ENCODE measurements at regions not wholly inside any gene's neighbourhood (a gene's known extent, or its start where the extent isn't known, plus 50 kb on each side); places are given as distances from the start of the nearest gene placed in this dataset.

- Histone ChIP-seq H3K4me1 (ENCODE audit: insufficient read depth, low read length, poor library complexity, severe bottlenecking) (no peaks in the 10 kb centered on the region), H3K4me3 (ENCODE audit: low read depth, low read length, poor library complexity, severe bottlenecking) (no peak overlapping the region), H3K36me3 (ENCODE audit: insufficient read depth, low read length, poor library complexity, severe bottlenecking) (no peaks in the 10 kb centered on the region), H3K27ac (ENCODE audit: low read depth, low read length, poor library complexity, severe bottlenecking) (no peak overlapping the region), H3K27me3 (replicated peaks; ENCODE audit: insufficient read depth, low read depth, low read length, poor library complexity) (no peaks in the 10 kb centered on the region), H3K9me3 (ENCODE audit: low read depth, low read length, poor library complexity, severe bottlenecking) (no peaks in the 10 kb centered on the region)
- CTCF ChIA-PET, result no interaction called here
- TF ChIP-seq EZH2 (IDR thresholded peaks at IDR 0.05; ENCODE audit: borderline replicate concordance, low read depth, low read length, poor library complexity, severe bottlenecking) (no peak), CTCF (conservative IDR thresholded peaks at IDR 0.05; ENCODE audit: low read depth, low read length) (no peak)
- intact Hi-C loops (cut with micrococcal nuclease; ENCODE audit: unreplicated experiment), result no loop called here
- POLR2A ChIA-PET (ENCODE audit: low non-redundant PET), result no interaction called here
- BruUV-seq (replicated peaks), result no TSS peak
- no peak for DNase-seq (ENCODE audit: low spot score)
These were observed 411.0 kb downstream of the TMEM182 start for GRCh38 chr2:103172821-103173220.

- intact Hi-C loops (cut with micrococcal nuclease; ENCODE audit: unreplicated experiment), result no loop called here
These were observed 412.9 kb downstream of the TMEM182 start for GRCh38 chr2:103174711-103175110.

GRCh38 chr2:103176294-103176915, 414.6 kb downstream of the TMEM182 start:
- Histone ChIP-seq H3K27me3 (replicated peaks; ENCODE audit: insufficient read depth, low read depth, low read length, poor library complexity) (no peaks in the 10 kb centered on the region), H3K4me1 (ENCODE audit: insufficient read depth, low read length, poor library complexity, severe bottlenecking) (no peaks in the 10 kb centered on the region), H3K36me3 (ENCODE audit: insufficient read depth, low read length, poor library complexity, severe bottlenecking) (no peaks in the 10 kb centered on the region), H3K4me3 (ENCODE audit: low read depth, low read length, poor library complexity, severe bottlenecking) (no peak overlapping the region), H3K27ac (ENCODE audit: low read depth, low read length, poor library complexity, severe bottlenecking) (no peak overlapping the region), H3K9me3 (ENCODE audit: low read depth, low read length, poor library complexity, severe bottlenecking) (no peaks in the 10 kb centered on the region)
- BruUV-seq (replicated peaks), result no TSS peak
- POLR2A ChIA-PET (ENCODE audit: low non-redundant PET), result no interaction called here
- no peak for DNase-seq (ENCODE audit: low spot score)
- intact Hi-C loops (cut with micrococcal nuclease; ENCODE audit: unreplicated experiment), result no loop called here
- CTCF ChIA-PET, result no interaction called here
- TF ChIP-seq EZH2 (IDR thresholded peaks at IDR 0.05; ENCODE audit: borderline replicate concordance, low read depth, low read length, poor library complexity, severe bottlenecking) (no peak), CTCF (conservative IDR thresholded peaks at IDR 0.05; ENCODE audit: low read depth, low read length) (no peak)

More at GRCh38 chr2:103174711-103175110, 412.9 kb downstream of the TMEM182 start:
- BruUV-seq (replicated peaks), result no TSS peak
- Histone ChIP-seq H3K27ac (ENCODE audit: low read depth, low read length, poor library complexity, severe bottlenecking) (no peak overlapping the region), H3K4me3 (ENCODE audit: low read depth, low read length, poor library complexity, severe bottlenecking) (no peak overlapping the region), H3K9me3 (ENCODE audit: low read depth, low read length, poor library complexity, severe bottlenecking) (no peaks in the 10 kb centered on the region), H3K4me1 (ENCODE audit: insufficient read depth, low read length, poor library complexity, severe bottlenecking) (no peaks in the 10 kb centered on the region), H3K36me3 (ENCODE audit: insufficient read depth, low read length, poor library complexity, severe bottlenecking) (no peaks in the 10 kb centered on the region), H3K27me3 (replicated peaks; ENCODE audit: insufficient read depth, low read depth, low read length, poor library complexity) (no peaks in the 10 kb centered on the region)
- TF ChIP-seq CTCF (conservative IDR thresholded peaks at IDR 0.05; ENCODE audit: low read depth, low read length), result no peak
- TF ChIP-seq EZH2 (IDR thresholded peaks at IDR 0.05; ENCODE audit: borderline replicate concordance, low read depth, low read length, poor library complexity, severe bottlenecking), result no peak
- DNase-seq (ENCODE audit: low spot score), result no peak
- ChIA-PET POLR2A (ENCODE audit: low non-redundant PET) (no interaction called here), CTCF (no interaction called here)
